AG04449 (cell line): ENCODE measurements at regions not wholly inside any gene's neighbourhood (a gene's known extent, or its start where the extent isn't known, plus 50 kb on each side); places are given as distances from the start of the nearest gene placed in this dataset.

Source experiments
- CTCF ChIA-PET: fragments of 350-600 bp; formaldehyde crosslinking; extraction: SDS; loops from one replicate; lab custom pipeline; 2021; ENCODE audit warnings: antibody characterized with exemption; lab: Yijun Ruan, JAX
- POLR2A ChIA-PET: fragments of 400-600, 350-600 bp; formaldehyde crosslinking; extraction: SDS; loops from one replicate; lab custom pipeline; 2020; ENCODE audit warnings: antibody characterized with exemption, inconsistent platforms; lab: Yijun Ruan, JAX
- DNase-seq: peaks from one replicate; pipeline ENCODE4 v3.0.0-alpha.2; 2010; ENCODE audit warnings: low read depth, low spot score
- H3K4me3 ChIP-seq: 2 replicates; pipeline ENCODE4 v1.5.1; 2011; ENCODE audit warnings: low read depth, mild to moderate bottlenecking, control low read depth, low read length
- TF ChIP-seq, protein P1 (sequence below): IDR thresholded peaks from one replicate; pipeline ENCODE4 v1.5.1; 2011; ENCODE audit warnings: mild to moderate bottlenecking, moderate library complexity, low read length, control low read depth, inconsistent platforms; ENCODE audit not compliant: insufficient read depth; ENCODE audit errors: missing control alignments

DNA sequence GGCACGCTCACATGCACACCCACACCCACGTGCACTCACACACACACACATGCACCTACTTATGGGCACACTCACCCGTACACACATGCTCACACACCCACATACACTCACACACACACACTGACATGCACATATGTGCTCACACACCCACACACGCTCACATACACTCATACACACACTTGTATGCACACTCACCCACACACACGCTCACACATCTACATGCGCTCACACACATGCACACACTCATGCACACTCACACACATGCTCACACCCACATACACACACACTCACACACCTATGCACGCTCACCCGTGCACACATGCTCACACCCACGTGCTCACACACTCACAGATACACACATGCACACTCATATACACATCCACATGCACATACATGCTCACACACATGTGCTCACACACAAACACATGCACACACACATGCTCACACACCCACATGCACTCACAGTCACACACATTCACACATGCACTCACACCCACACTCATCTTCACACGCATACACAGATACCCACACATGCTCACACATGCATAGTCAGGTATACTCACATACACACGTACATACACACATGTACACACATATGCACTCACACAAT, 138.3 kb downstream of the OLFM1 start:
- TF ChIP-seq, protein P1, sequence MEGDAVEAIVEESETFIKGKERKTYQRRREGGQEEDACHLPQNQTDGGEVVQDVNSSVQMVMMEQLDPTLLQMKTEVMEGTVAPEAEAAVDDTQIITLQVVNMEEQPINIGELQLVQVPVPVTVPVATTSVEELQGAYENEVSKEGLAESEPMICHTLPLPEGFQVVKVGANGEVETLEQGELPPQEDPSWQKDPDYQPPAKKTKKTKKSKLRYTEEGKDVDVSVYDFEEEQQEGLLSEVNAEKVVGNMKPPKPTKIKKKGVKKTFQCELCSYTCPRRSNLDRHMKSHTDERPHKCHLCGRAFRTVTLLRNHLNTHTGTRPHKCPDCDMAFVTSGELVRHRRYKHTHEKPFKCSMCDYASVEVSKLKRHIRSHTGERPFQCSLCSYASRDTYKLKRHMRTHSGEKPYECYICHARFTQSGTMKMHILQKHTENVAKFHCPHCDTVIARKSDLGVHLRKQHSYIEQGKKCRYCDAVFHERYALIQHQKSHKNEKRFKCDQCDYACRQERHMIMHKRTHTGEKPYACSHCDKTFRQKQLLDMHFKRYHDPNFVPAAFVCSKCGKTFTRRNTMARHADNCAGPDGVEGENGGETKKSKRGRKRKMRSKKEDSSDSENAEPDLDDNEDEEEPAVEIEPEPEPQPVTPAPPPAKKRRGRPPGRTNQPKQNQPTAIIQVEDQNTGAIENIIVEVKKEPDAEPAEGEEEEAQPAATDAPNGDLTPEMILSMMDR, result no peak
- CTCF ChIA-PET, result no interaction called here
- POLR2A ChIA-PET, result no interaction called here
- DNase-seq, result no peak
- H3K4me3 ChIP-seq, result no peak overlapping the region

DNA sequence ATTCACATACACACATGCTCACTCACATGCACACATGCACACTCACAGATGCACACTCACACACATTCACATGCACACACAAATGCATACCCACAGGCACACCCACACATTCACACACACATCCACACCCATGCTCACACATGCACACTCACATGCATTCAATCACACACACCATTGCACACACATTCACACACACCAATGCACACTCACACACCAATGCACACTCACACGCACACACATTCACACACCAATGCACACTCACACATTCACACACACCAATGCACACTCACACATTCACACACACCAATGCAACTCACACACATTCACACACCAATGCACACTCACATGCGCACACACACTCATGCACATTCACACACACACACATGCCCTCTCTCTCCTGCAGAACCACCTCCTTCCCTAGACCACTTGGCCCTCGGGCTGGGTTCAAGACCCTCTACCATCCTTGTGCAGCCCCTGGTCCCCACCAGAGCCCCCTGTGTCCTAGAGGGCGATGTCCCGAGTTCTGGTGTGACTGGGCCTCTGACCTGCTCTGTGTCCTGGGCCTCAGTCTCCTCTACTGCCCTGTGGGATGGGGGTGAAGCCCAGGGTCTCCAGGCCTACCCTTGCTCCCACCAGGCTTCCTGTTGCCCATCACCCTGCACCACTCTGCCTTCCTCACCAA, 139.0 kb downstream of the OLFM1 start:
- DNase-seq, result no peak
- TF ChIP-seq, protein P1, result no peak
- H3K4me3 ChIP-seq, result no peak overlapping the region
- POLR2A ChIA-PET, result no interaction called here
- CTCF ChIA-PET, result no interaction called here

DNA sequence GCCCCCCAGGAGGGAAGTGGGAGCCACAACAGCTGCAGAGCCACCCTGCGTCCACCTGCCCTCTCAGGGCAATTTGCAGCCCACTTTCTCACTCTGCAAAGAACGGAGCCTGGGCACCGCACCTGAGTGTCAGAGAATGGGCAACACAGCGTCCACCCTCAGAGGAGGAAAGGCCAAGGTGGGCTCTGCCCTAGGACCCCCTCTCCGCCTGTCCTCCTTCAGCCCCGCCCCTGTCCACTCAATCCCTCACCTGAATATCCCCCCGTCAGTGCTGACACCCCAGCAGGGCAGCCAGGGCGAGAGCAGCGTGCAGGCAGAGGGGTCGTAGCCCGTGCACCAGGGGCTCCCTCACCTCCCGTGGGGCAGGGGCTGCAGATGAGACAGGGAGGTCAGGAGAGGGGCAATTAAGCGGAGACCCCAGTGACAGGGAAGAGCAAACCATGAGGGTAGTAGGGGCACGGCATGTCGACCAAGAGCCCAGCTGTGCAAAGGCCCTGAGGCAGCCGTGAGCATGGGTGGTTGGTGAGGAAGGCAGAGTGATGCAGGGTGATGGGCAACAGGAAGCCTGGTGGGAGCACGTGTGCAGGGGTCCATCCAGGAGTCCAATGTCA, 140.3 kb downstream of the OLFM1 start:
- ChIA-PET POLR2A (no interaction called here), CTCF (no interaction called here)
- no peak for DNase-seq
- H3K4me3 ChIP-seq, result no peak overlapping the region
- TF ChIP-seq, protein P1, result no peak

DNA sequence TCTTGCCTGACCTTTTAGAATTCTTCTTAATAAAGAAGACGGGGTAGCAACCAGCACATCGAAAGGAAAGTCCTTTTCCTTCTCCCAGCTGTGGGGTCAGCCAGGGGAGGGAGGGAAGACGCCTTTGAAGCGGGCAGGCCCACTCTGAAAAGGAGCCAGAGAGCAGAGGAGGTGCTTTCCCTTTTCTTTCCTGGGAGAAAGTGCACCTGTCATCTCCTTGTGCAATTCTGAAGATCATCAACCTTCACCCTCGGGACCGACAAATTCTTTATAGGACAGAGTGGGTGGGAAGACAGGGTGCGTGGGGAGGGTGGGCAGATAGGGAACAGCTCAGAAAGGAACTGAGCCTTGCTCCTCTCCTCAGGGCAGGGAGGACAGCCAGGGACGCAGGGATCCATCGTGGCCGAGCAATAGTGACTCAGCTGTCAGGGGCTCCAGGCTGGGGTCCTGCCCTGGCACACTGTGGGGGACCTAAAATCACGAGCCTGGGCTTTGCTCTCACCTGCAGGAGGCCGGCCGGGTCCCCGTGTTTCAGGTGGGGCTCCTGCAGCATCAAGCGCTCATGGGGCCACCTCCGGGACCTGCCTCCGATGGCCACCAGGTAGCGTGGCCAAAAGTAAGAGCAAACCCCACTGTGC, 141.0 kb downstream of the OLFM1 start:
- POLR2A ChIA-PET, result no interaction called here
- CTCF ChIA-PET, result no interaction called here

DNA sequence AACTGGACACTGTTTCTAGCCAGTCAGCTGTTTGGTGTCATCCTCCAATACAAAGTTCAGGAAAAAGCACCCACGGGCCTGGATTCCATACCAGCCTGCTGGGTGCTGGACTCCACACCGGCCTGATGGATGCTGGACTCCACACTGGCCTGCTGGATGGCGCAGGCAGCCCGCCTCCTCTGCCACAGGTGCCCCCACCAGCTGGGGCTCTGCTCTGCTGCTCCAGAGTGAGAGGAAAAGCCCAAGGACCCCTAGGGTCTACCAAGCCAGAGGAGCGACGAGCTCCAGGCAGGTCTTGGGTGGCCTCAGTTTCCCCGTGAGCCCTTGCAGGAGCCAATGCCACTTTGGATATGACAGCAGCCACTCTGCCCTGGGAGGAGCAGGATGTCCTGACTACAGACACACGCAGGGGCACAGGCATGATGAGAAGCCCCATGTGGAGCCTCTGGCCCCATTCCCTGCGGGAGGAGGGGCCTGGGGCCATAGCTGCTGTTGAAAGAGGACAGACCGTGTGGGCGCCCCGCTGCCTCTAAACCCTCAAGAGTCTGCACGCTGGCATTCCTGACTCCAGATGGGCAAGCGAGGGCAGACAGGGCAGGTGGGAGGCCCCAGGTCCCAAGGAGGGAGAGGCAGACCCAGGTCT, 141.6 kb downstream of the OLFM1 start:
- DNase-seq, result no peak
- ChIA-PET POLR2A (no interaction called here), CTCF (no interaction called here)
- H3K4me3 ChIP-seq, result no peak overlapping the region
- TF ChIP-seq, protein P1, result no peak

More for the DNA sequence above, 141.0 kb downstream of the OLFM1 start:
- TF ChIP-seq, protein P1, result no peak
- no peak overlapping the region for H3K4me3 ChIP-seq
- DNase-seq, result no peak
